A673 (cell line): ENCODE measurements at regions not wholly inside any gene's neighbourhood (a gene's known extent, or its start where the extent isn't known, plus 50 kb on each side); places are given as distances from the start of the nearest gene placed in this dataset.

Experiments
- BruUV-seq: library from RNA; stranded (reverse); fragments of 400-500 nt; replicated peaks from 2 replicates; lab custom pipeline; 2021; lab: Mats Ljungman, UMichigan
- CTCF ChIA-PET: fragments of 300-600 bp; sonication (Branson Sonifier 250); formaldehyde crosslinking; loops from one replicate; lab custom pipeline; 2022; ENCODE audit warnings: antibody characterized with exemption; lab: Charles Lee
- POLR2A ChIA-PET: fragments of 300-600 bp; sonication (Branson Sonifier 250); formaldehyde crosslinking; loops from one replicate; lab custom pipeline; 2022; ENCODE audit warnings: antibody characterized with exemption; ENCODE audit not compliant: low non-redundant PET; lab: Charles Lee
- DNase-seq: peaks from one replicate; pipeline ENCODE4 v3.0.0-alpha.2; 2015; ENCODE audit warnings: low spot score
- H3K27ac ChIP-seq: fragments of 200-600 bp; sonication (generic); 2 replicates; pipeline ENCODE4 v1.5.1; 2016; ENCODE audit warnings: mixed run types, low read depth, mild to moderate bottlenecking, mixed read lengths, antibody characterized with exemption, low read length; ENCODE audit not compliant: poor library complexity, severe bottlenecking
- H3K27me3 ChIP-seq: fragments of 200-600 bp; sonication (generic); replicated peaks from 2 replicates; pipeline ENCODE4 v1.6.1; 2017; ENCODE audit warnings: mixed run types, low read depth, mild to moderate bottlenecking, mixed read lengths, antibody characterized with exemption, low read length; ENCODE audit not compliant: insufficient read depth, poor library complexity
- H3K36me3 ChIP-seq: fragments of 200-600 bp; sonication (generic); 2 replicates; pipeline ENCODE4 v1.6.1; 2016; ENCODE audit warnings: mixed run types, mild to moderate bottlenecking, mixed read lengths, antibody characterized with exemption, low read length; ENCODE audit not compliant: insufficient read depth, poor library complexity, severe bottlenecking
- H3K4me1 ChIP-seq: fragments of 200-600 bp; sonication (generic); 2 replicates; pipeline ENCODE4 v1.6.1; 2017; ENCODE audit warnings: mixed run types, mild to moderate bottlenecking, mixed read lengths, antibody characterized with exemption, low read length; ENCODE audit not compliant: insufficient read depth, poor library complexity, severe bottlenecking
- H3K4me3 ChIP-seq: fragments of 200-600 bp; sonication (generic); 2 replicates; pipeline ENCODE4 v1.5.1; 2016; ENCODE audit warnings: low read depth, mixed run types, mild to moderate bottlenecking, mixed read lengths, low read length; ENCODE audit not compliant: poor library complexity, severe bottlenecking
- H3K9me3 ChIP-seq: fragments of 200-600 bp; sonication (generic); 2 replicates; pipeline ENCODE4 v1.6.1; 2016; ENCODE audit warnings: mixed run types, low read depth, mild to moderate bottlenecking, mixed read lengths, antibody characterized with exemption, low read length; ENCODE audit not compliant: poor library complexity, severe bottlenecking
- CTCF ChIP-seq: fragments of 300-800, 200-600 bp; sonication (generic); conservative IDR thresholded peaks from 2 replicates; pipeline ENCODE4 v1.5.1; 2017; ENCODE audit warnings: low read depth, mild to moderate bottlenecking, antibody characterized with exemption, low read length, moderate library complexity, mixed read lengths
- EZH2 ChIP-seq: fragments of 200-600 bp; sonication (generic); IDR thresholded peaks from 2 replicates; pipeline ENCODE4 v1.6.1; 2017; ENCODE audit warnings: borderline replicate concordance, low read depth, mild to moderate bottlenecking, mixed read lengths, antibody characterized with exemption, low read length; ENCODE audit not compliant: poor library complexity, severe bottlenecking
- intact Hi-C: fragments of 100-400 bp; cut with micrococcal nuclease; formaldehyde crosslinking; loops from one replicate; pipeline ENCODE4 v1.10.0; 2022; ENCODE audit not compliant: unreplicated experiment

GRCh38 chr2:162992828-162993227, 154.3 kb upstream of the KCNH7 start:
- ChIA-PET POLR2A (no interaction called here), CTCF (no interaction called here)
- H3K9me3 ChIP-seq: no peaks in the 10 kb centered on the region
- no peak overlapping the region for H3K4me3 ChIP-seq
- no TSS peak for BruUV-seq
- no peaks in the 10 kb centered on the region for H3K27me3 ChIP-seq
- H3K36me3 ChIP-seq: no peaks in the 10 kb centered on the region
- H3K27ac ChIP-seq: no peak overlapping the region
- no peak for DNase-seq
- intact Hi-C loops: no loop called here
- no peak for TF ChIP-seq EZH2
- no peak for TF ChIP-seq CTCF
- H3K4me1 ChIP-seq: no peaks in the 10 kb centered on the region

GRCh38 chr2:162989507-162989906, 150.9 kb upstream of the KCNH7 start:
- Histone ChIP-seq H3K4me3 (no peak overlapping the region), H3K27ac (no peak overlapping the region), H3K27me3 (no peaks in the 10 kb centered on the region), H3K36me3 (no peaks in the 10 kb centered on the region), H3K4me1 (no peaks in the 10 kb centered on the region), H3K9me3 (no peaks in the 10 kb centered on the region)
- BruUV-seq: no TSS peak
- intact Hi-C loops: no loop called here
- DNase-seq: no peak
- ChIA-PET CTCF (no interaction called here), POLR2A (no interaction called here)
- TF ChIP-seq CTCF (peak; percentile 25; the same call in 1 of the 2 replicates), EZH2 (no peak)

- H3K4me3 ChIP-seq: no peak overlapping the region
- ChIA-PET CTCF (no interaction called here), POLR2A (no interaction called here)
- intact Hi-C loops: no loop called here
- H3K4me1 ChIP-seq: no peaks in the 10 kb centered on the region
- no peak overlapping the region for H3K27ac ChIP-seq
- H3K9me3 ChIP-seq: no peaks in the 10 kb centered on the region
- no peaks in the 10 kb centered on the region for H3K36me3 ChIP-seq
- TF ChIP-seq CTCF (no peak), EZH2 (no peak)
- H3K27me3 ChIP-seq: no peaks in the 10 kb centered on the region
- no peak for DNase-seq
- no TSS peak for BruUV-seq
Observed at GRCh38 chr2:162974771-162975170, 136.2 kb upstream of the KCNH7 start.
